DMS53 (cell line): ENCODE measurements at regions not wholly inside any gene's neighbourhood (a gene's known extent, or its start where the extent isn't known, plus 50 kb on each side); places are given as distances from the start of the nearest gene placed in this dataset.
"Not testable (repeated sequence)": the region's sequence is repeated elsewhere in the genome, so short reads cannot be mapped to it uniquely, and the experiment has no call there.

ENCODE experiments used
- DNase-seq: peaks from one replicate; lab custom pipeline; 2025; lab: John Stamatoyannopoulos, UW

GRCh38 chr14:71536927-71537772, 395.1 kb upstream of the RGS6 start:
- DNase-seq: no peak

GRCh38 chr14:71538288-71538687, 393.9 kb upstream of the RGS6 start:
- no peak for DNase-seq

- no peak for DNase-seq
These were observed 393.1 kb upstream of the RGS6 start for GRCh38 chr14:71538938-71539649.

GRCh38 chr14:71539650-71540285, 392.5 kb upstream of the RGS6 start:
- no peak for DNase-seq

GRCh38 chr14:71541271-71541670, 391.0 kb upstream of the RGS6 start:
- DNase-seq: no peak

- no peak for DNase-seq
These were observed 390.1 kb upstream of the RGS6 start for GRCh38 chr14:71541973-71542690.

GRCh38 chr14:71549421-71550050, 382.7 kb upstream of the RGS6 start:
- no peak for DNase-seq

GRCh38 chr14:71550367-71550766, 381.9 kb upstream of the RGS6 start:
- DNase-seq: no peak

- peak; percentile 1 for DNase-seq
These were observed 380.8 kb upstream of the RGS6 start for GRCh38 chr14:71551291-71551950.

- DNase-seq: no peak
These were observed 379.4 kb upstream of the RGS6 start for GRCh38 chr14:71552809-71553208.

- no peak for DNase-seq
These were observed 378.4 kb upstream of the RGS6 start for GRCh38 chr14:71553779-71554178.

GRCh38 chr14:71554323-71554722, 377.9 kb upstream of the RGS6 start:
- DNase-seq: no peak

GRCh38 chr14:71554959-71555612, 377.1 kb upstream of the RGS6 start:
- no peak for DNase-seq

GRCh38 chr14:71555654-71556559, 376.3 kb upstream of the RGS6 start:
- DNase-seq: no peak

GRCh38 chr14:71556730-71557129, 375.5 kb upstream of the RGS6 start:
- no peak for DNase-seq

GRCh38 chr14:71557351-71557750, 374.9 kb upstream of the RGS6 start:
- DNase-seq: no peak

GRCh38 chr14:71558943-71559342, 373.3 kb upstream of the RGS6 start:
- not testable (repeated sequence) for DNase-seq

GRCh38 chr14:71560751-71561150, 371.5 kb upstream of the RGS6 start:
- no peak for DNase-seq

GRCh38 chr14:71563492-71564153, 368.6 kb upstream of the RGS6 start:
- DNase-seq: no peak
